AG04449 (cell line): ENCODE measurements at regions not wholly inside any gene's neighbourhood (a gene's known extent, or its start where the extent isn't known, plus 50 kb on each side); places are given as distances from the start of the nearest gene placed in this dataset.
A peak's percentile ranks its signal among the peaks of the same experiment; 100 is the strongest.

Experiments
- CTCF ChIA-PET: fragments of 350-600 bp; formaldehyde crosslinking; extraction: SDS; loops from one replicate; lab custom pipeline; 2021; ENCODE audit warnings: antibody characterized with exemption; lab: Yijun Ruan, JAX
- POLR2A ChIA-PET: fragments of 400-600, 350-600 bp; formaldehyde crosslinking; extraction: SDS; loops from one replicate; lab custom pipeline; 2020; ENCODE audit warnings: antibody characterized with exemption, inconsistent platforms; lab: Yijun Ruan, JAX
- DNase-seq: peaks from one replicate; pipeline ENCODE4 v3.0.0-alpha.2; 2010; ENCODE audit warnings: low read depth, low spot score
- H3K4me3 ChIP-seq: 2 replicates; pipeline ENCODE4 v1.5.1; 2011; ENCODE audit warnings: low read depth, mild to moderate bottlenecking, control low read depth, low read length
- CTCF ChIP-seq: IDR thresholded peaks from one replicate; pipeline ENCODE4 v1.5.1; 2011; ENCODE audit warnings: mild to moderate bottlenecking, moderate library complexity, low read length, control low read depth, inconsistent platforms; ENCODE audit not compliant: insufficient read depth; ENCODE audit errors: missing control alignments

- no peak overlapping the region for H3K4me3 ChIP-seq
- ChIA-PET POLR2A (no interaction called here), CTCF (interaction anchor here (0.8 to 9.3 kb wide), 11 partner anchors 11 to 359 kb away, joined by 3 to 91 read pairs (median 4); partner anchors contain the start of gene AK3)
- no peak for DNase-seq
- TF ChIP-seq CTCF = no peak
Measured at GRCh38 chr9:4381744-4382143, 81.9 kb upstream of the GLIS3 start.

DNA sequence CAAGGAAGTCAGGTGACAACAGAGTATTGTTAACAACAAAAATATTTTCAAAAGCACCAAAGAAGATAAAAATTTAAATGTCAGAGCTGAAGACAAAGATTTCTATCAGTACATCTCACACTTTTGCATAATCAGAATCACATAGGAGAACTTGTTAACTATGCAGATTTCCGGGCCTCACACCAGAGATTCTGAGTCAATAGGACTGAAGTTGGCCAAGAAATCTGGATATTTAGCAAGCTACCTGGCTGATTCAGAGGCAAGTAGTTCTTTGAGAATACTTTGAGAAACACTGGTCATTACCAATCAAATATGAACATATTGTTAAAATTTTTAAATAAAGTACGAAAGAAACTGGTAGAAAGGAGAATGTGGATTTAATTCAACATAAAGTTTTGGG lies 80.5 kb upstream of the GLIS3 start:
- H3K4me3 ChIP-seq = no peak overlapping the region
- no peak for TF ChIP-seq CTCF
- ChIA-PET CTCF (interaction anchor here (1.6 to 9.3 kb wide), 5 partner anchors 260 to 1522 kb away, joined by 3 to 91 read pairs (median 14); partner anchors contain the start of genes AK3 and SPATA6L), POLR2A (no interaction called here)
- no peak for DNase-seq

GRCh38 chr9:4375424-4376200 lies 75.7 kb upstream of the GLIS3 start:
- peak; percentile 85 for DNase-seq
- ChIA-PET POLR2A (interaction anchor here (1.1 kb wide), 1 partner anchor 1532 kb away, joined by 5 read pairs; the partner anchor contains the start of gene PUM3), CTCF (interaction anchor here (0.6 to 11.6 kb wide), 25 partner anchors 9 to 1531 kb away, joined by 3 to 257 read pairs (median 4); partner anchors contain the start of genes AK3 and PLPP6)
- no peak overlapping the region for H3K4me3 ChIP-seq
- TF ChIP-seq CTCF = peak; percentile 41

- POLR2A ChIA-PET = interaction anchor here (0.6 to 0.7 kb wide), 2 partner anchors 108 to 844 kb away, joined by 3 read pairs; no protein-coding TSS in a partner anchor
- peak; percentile 86 for DNase-seq
- CTCF ChIA-PET = interaction anchor here (0.8 to 11.6 kb wide), 4 partner anchors 11 to 1512 kb away, joined by 3 to 257 read pairs (median 6); no protein-coding TSS in a partner anchor
- H3K4me3 ChIP-seq = no peak overlapping the region
- no peak for TF ChIP-seq CTCF
Measured at GRCh38 chr9:4371108-4371507, 71.2 kb upstream of the GLIS3 start.

GRCh38 chr9:4370501-4370900 lies 70.6 kb upstream of the GLIS3 start:
- no peak for TF ChIP-seq CTCF
- ChIA-PET POLR2A (interaction anchor here (0.7 kb wide), 1 partner anchor 108 kb away, joined by 3 read pairs; no protein-coding TSS in a partner anchor), CTCF (interaction anchor here (0.8 to 11.6 kb wide), 4 partner anchors 11 to 1511 kb away, joined by 3 to 257 read pairs (median 6); no protein-coding TSS in a partner anchor)
- no peak overlapping the region for H3K4me3 ChIP-seq
- no peak for DNase-seq
